ENCODE measurements at regions not wholly inside any gene's neighbourhood (a gene's known extent, or its start where the extent isn't known, plus 50 kb on each side); places are given as distances from the start of the nearest gene placed in this dataset.

DNA sequence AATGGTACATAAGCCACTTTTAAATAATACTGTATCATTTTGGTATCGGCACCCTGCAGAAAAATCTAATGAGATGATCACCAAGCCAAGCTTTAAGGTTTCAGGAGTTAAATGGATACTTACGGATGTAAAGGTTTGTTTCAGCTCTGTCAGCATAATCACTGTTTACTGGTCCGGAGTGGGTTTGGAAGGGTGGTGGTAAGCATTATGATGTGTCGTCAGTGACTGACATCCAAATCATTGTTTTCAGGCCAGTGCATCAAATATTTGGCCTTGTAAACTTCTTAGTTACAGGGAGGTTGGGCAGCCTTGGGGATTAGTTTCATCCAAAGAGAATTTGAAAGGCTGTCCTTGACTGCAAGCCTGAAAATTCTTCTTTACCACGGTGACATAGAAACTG lies 50.0 kb upstream of the ATL2 start:
- intact Hi-C loops (cut with micrococcal nuclease), result no loop called here
